Calu3 (cell line): ENCODE measurements at regions not wholly inside any gene's neighbourhood (a gene's known extent, or its start where the extent isn't known, plus 50 kb on each side); places are given as distances from the start of the nearest gene placed in this dataset.

Source experiments
- BruUV-seq: library from RNA; stranded (reverse); fragments of 400-500 nt; replicated peaks from 2 replicates; lab custom pipeline; 2021; lab: Mats Ljungman, UMichigan
- CTCF ChIA-PET: fragments of 300-600 bp; sonication (Branson Sonifier 250); formaldehyde crosslinking; loops from one replicate; lab custom pipeline; 2022; ENCODE audit warnings: antibody characterized with exemption; lab: Charles Lee
- DNase-seq: peaks from one replicate; pipeline ENCODE4 v3.0.0; 2022
- H3K27ac Mint-ChIP-seq: one replicate; pipeline ENCODE4 v1.8.0; 2022; ENCODE audit warnings: mixed read lengths; ENCODE audit not compliant: unreplicated experiment
- H3K27me3 Mint-ChIP-seq: one replicate; pipeline ENCODE4 v1.8.0; 2022; ENCODE audit warnings: mixed read lengths; ENCODE audit not compliant: unreplicated experiment
- H3K36me3 Mint-ChIP-seq: one replicate; pipeline ENCODE4 v1.8.0; 2022; ENCODE audit warnings: mild to moderate bottlenecking, moderate library complexity, mixed read lengths; ENCODE audit not compliant: insufficient read depth, unreplicated experiment
- H3K4me1 Mint-ChIP-seq: one replicate; pipeline ENCODE4 v1.8.0; 2022; ENCODE audit warnings: mild to moderate bottlenecking, low read depth, mixed read lengths; ENCODE audit not compliant: unreplicated experiment
- H3K4me3 Mint-ChIP-seq: one replicate; pipeline ENCODE4 v1.8.0; 2022; ENCODE audit warnings: mild to moderate bottlenecking, low read depth, moderate library complexity, mixed read lengths; ENCODE audit not compliant: unreplicated experiment
- H3K9me3 Mint-ChIP-seq: one replicate; pipeline ENCODE4 v1.8.0; 2022; ENCODE audit warnings: low read depth, mixed read lengths; ENCODE audit not compliant: unreplicated experiment
- CTCF ChIP-seq: fragments of 200-600 bp; IDR thresholded peaks from one replicate; pipeline ENCODE4 v1.8.0; 2022; ENCODE audit warnings: antibody characterized with exemption; ENCODE audit not compliant: unreplicated experiment
- intact Hi-C: fragments of 100-400 bp; cut with micrococcal nuclease; formaldehyde crosslinking; loops from one replicate; pipeline ENCODE4 v1.10.0; 2022; ENCODE audit not compliant: unreplicated experiment

- peaks cover 29% of the 10 kb centered on the region for H3K9me3 Mint-ChIP-seq
- no peaks in the 10 kb centered on the region for H3K27me3 Mint-ChIP-seq
- no peaks in the 10 kb centered on the region for H3K4me1 Mint-ChIP-seq
- CTCF ChIA-PET: no interaction called here
- DNase-seq: no peak
- no TSS peak for BruUV-seq
- intact Hi-C loops: no loop called here
- no peak overlapping the region for H3K4me3 Mint-ChIP-seq
- H3K36me3 Mint-ChIP-seq: no peaks in the 10 kb centered on the region
- H3K27ac Mint-ChIP-seq: no peak overlapping the region
- TF ChIP-seq CTCF: no peak
Measured at GRCh38 chr17:69800870-69801269, 274.2 kb upstream of the KCNJ16 start.

- H3K4me3 Mint-ChIP-seq: no peak overlapping the region
- intact Hi-C loops: no loop called here
Measured at GRCh38 chr17:69801368-69801767, 273.7 kb upstream of the KCNJ16 start.

GRCh38 chr17:69802045-69802740, 272.8 kb upstream of the KCNJ16 start:
- CTCF ChIA-PET: interaction anchor here (0.6 kb wide), 1 partner anchor 1692 kb away, joined by 3 read pairs; no protein-coding TSS in a partner anchor
- BruUV-seq: no TSS peak
- Mint-ChIP-seq H3K27me3 (no peaks in the 10 kb centered on the region), H3K36me3 (no peaks in the 10 kb centered on the region), H3K4me3 (no peak overlapping the region), H3K27ac (no peak overlapping the region), H3K9me3 (peaks cover 28% of the 10 kb centered on the region), H3K4me1 (no peaks in the 10 kb centered on the region)
- intact Hi-C loops: no loop called here
- DNase-seq: no peak
- TF ChIP-seq CTCF: no peak

More at GRCh38 chr17:69801368-69801767, 273.7 kb upstream of the KCNJ16 start:
- TF ChIP-seq CTCF: no peak
- no TSS peak for BruUV-seq
- DNase-seq: no peak
- no peak overlapping the region for H3K27ac Mint-ChIP-seq
- CTCF ChIA-PET: interaction anchor here (0.6 kb wide), 1 partner anchor 1693 kb away, joined by 3 read pairs; no protein-coding TSS in a partner anchor
- no peaks in the 10 kb centered on the region for H3K4me1 Mint-ChIP-seq
- H3K36me3 Mint-ChIP-seq: no peaks in the 10 kb centered on the region
- H3K27me3 Mint-ChIP-seq: no peaks in the 10 kb centered on the region
- peaks cover 29% of the 10 kb centered on the region for H3K9me3 Mint-ChIP-seq

GRCh38 chr17:69809331-69809730, 265.7 kb upstream of the KCNJ16 start:
- no peak for DNase-seq
- CTCF ChIA-PET: no interaction called here
- Mint-ChIP-seq H3K27me3 (no peaks in the 10 kb centered on the region), H3K36me3 (no peaks in the 10 kb centered on the region), H3K4me1 (no peaks in the 10 kb centered on the region), H3K9me3 (peaks cover 11% of the 10 kb centered on the region), H3K27ac (no peak overlapping the region), H3K4me3 (no peak overlapping the region)
- BruUV-seq: no TSS peak
- intact Hi-C loops: no loop called here
- TF ChIP-seq CTCF: no peak
